Colonic mucosa (tissue), 4 donors: ENCODE measurements at regions not wholly inside any gene's neighbourhood (a gene's known extent, or its start where the extent isn't known, plus 50 kb on each side); places are given as distances from the start of the nearest gene placed in this dataset.

ENCODE experiments used
- DNase-seq: peaks from one replicate; pipeline ENCODE4 v3.0.0-alpha.2; 2020
- H3K27ac ChIP-seq: fragments of 200-600 bp; one replicate; pipeline ENCODE4 v1.8.0; 2021
- H3K27me3 ChIP-seq: fragments of 200-600 bp; one replicate; pipeline ENCODE4 v1.8.0; 2021
- H3K36me3 ChIP-seq: fragments of 200-600 bp; one replicate; pipeline ENCODE4 v1.8.0; 2021
- H3K4me1 ChIP-seq: fragments of 200-600 bp; one replicate; pipeline ENCODE4 v1.8.0; 2021; ENCODE audit warnings: mild to moderate bottlenecking
- H3K4me3 ChIP-seq: fragments of 200-600 bp; one replicate; pipeline ENCODE4 v1.8.0; 2021
- H3K9ac ChIP-seq, 2 donors: one replicate each; pipeline ENCODE4 v1.7.0; 2013; ENCODE audit warnings: control low read depth in 2 of 2, low read depth in 2 of 2, low read length in 2 of 2
- H3K9me3 ChIP-seq: fragments of 200-600 bp; one replicate; pipeline ENCODE4 v1.8.0; 2021
- CTCF ChIP-seq: fragments of 200-600 bp; IDR thresholded peaks from one replicate; pipeline ENCODE4 v1.8.0; 2022; ENCODE audit warnings: antibody characterized with exemption, mild to moderate bottlenecking
- intact Hi-C: fragments of 100-400 bp; cut with DNase I; formaldehyde crosslinking; loops from one replicate; pipeline ENCODE4 v1.14.1; 2022
- donor health status: healthy.
- donor health status: DM: no; HTN: no; CAD: no.
- donor health status: DM: no; HTN: no; CAD: no.

GRCh38 chr5:61943713-61944112 is 362.3 kb upstream of the KIF2A start:
- no peaks in the 10 kb centered on the region for H3K9me3 ChIP-seq
- H3K9ac ChIP-seq = no peak overlapping the region
- H3K27me3 ChIP-seq = no peaks in the 10 kb centered on the region
- no peaks in the 10 kb centered on the region for H3K4me1 ChIP-seq
- intact Hi-C loops = no loop called here
- no peaks in the 10 kb centered on the region for H3K36me3 ChIP-seq
- H3K27ac ChIP-seq = no peak overlapping the region
- no peak for DNase-seq
- H3K4me3 ChIP-seq = no peak overlapping the region
- no peak for TF ChIP-seq CTCF

- DNase-seq = no peak
- H3K4me3 ChIP-seq = no peak overlapping the region
- H3K4me1 ChIP-seq = no peaks in the 10 kb centered on the region
- H3K27me3 ChIP-seq = no peaks in the 10 kb centered on the region
- no peak for TF ChIP-seq CTCF
- no peak overlapping the region for H3K9ac ChIP-seq
- H3K27ac ChIP-seq = no peak overlapping the region
- intact Hi-C loops = no loop called here
- no peaks in the 10 kb centered on the region for H3K9me3 ChIP-seq
- no peaks in the 10 kb centered on the region for H3K36me3 ChIP-seq
These were observed 357.9 kb upstream of the KIF2A start for GRCh38 chr5:61948151-61948550.

GRCh38 chr5:61949054-61949678 is 356.8 kb upstream of the KIF2A start:
- H3K9me3 ChIP-seq = no peaks in the 10 kb centered on the region
- TF ChIP-seq CTCF = no peak
- H3K27ac ChIP-seq = no peak overlapping the region
- no peak overlapping the region for H3K9ac ChIP-seq
- H3K27me3 ChIP-seq = no peaks in the 10 kb centered on the region
- H3K4me3 ChIP-seq = no peak overlapping the region
- no peaks in the 10 kb centered on the region for H3K4me1 ChIP-seq
- intact Hi-C loops = no loop called here
- no peak for DNase-seq
- H3K36me3 ChIP-seq = no peaks in the 10 kb centered on the region

GRCh38 chr5:61949679-61950435 is 356.1 kb upstream of the KIF2A start:
- Histone ChIP-seq H3K27me3 (no peaks in the 10 kb centered on the region), H3K36me3 (no peaks in the 10 kb centered on the region), H3K9me3 (no peaks in the 10 kb centered on the region), H3K4me1 (no peaks in the 10 kb centered on the region), H3K9ac (no peak overlapping the region), H3K4me3 (no peak overlapping the region), H3K27ac (no peak overlapping the region)
- no peak for TF ChIP-seq CTCF
- no peak for DNase-seq
- intact Hi-C loops = no loop called here

GRCh38 chr5:61951295-61951694 is 354.7 kb upstream of the KIF2A start:
- intact Hi-C loops = no loop called here
- Histone ChIP-seq H3K9me3 (no peaks in the 10 kb centered on the region), H3K9ac (no peak overlapping the region), H3K36me3 (no peaks in the 10 kb centered on the region), H3K4me3 (no peak overlapping the region), H3K4me1 (no peaks in the 10 kb centered on the region), H3K27ac (no peak overlapping the region), H3K27me3 (no peaks in the 10 kb centered on the region)
- TF ChIP-seq CTCF = no peak
- no peak for DNase-seq
